ENCODE measurements at regions not wholly inside any gene's neighbourhood (a gene's known extent, or its start where the extent isn't known, plus 50 kb on each side); places are given as distances from the start of the nearest gene placed in this dataset.
"Not testable (repeated sequence)": the region's sequence is repeated elsewhere in the genome, so short reads cannot be mapped to it uniquely, and the experiment has no call there.

DNA sequence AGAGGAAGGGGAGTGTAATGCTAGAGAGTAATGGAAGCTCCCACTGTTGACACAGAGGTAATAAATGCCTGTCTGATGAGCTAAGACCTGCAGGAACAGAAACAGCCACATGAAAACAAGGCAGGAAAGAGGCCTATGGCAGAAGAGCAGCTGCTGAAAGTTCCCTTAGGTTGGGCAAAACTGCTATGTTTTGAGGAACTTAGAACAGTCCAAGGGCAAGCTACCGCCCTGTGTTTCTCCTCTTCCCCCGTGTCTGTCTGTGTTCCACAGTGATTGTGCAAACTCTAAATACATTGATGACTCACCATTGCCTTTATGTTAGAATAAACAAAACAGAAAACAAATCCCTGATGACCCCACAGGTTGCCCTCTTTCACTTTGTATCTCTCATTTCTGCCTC is 165.6 kb upstream of the POTEB2 start:
- ATAC-seq; H3K36me3 ChIP-seq (ENCODE audit: control insufficient read depth in 2 of 2, insufficient read depth in 2 of 2, low read length in 1 of 2); H3K4me2 ChIP-seq (ENCODE audit: control insufficient read depth, insufficient read depth); H3K79me2 ChIP-seq (ENCODE audit: control insufficient read depth, insufficient read depth, low read length); H3K27me3 ChIP-seq (replicated peaks in 1 of 2; ENCODE audit: control insufficient read depth in 2 of 2, insufficient read depth in 2 of 2, low read length in 1 of 2); DNase-seq (ENCODE audit: low read depth, low spot score); H4K20me1 ChIP-seq (ENCODE audit: control insufficient read depth, insufficient read depth); RAD21 ChIA-PET (ENCODE audit: unreplicated experiment); H3K9ac ChIP-seq (ENCODE audit: control insufficient read depth, insufficient read depth, low read length); H3K4me1 ChIP-seq (ENCODE audit: control insufficient read depth, insufficient read depth, low read length); POLR2A ChIA-PET; SMC1A ChIA-PET (ENCODE audit: uncharacterized antibody, unreplicated experiment); H3K27ac ChIP-seq (ENCODE audit: control insufficient read depth, insufficient read depth); H3K9me3 ChIP-seq (replicated peaks; ENCODE audit: control insufficient read depth, insufficient read depth, low read length); intact Hi-C loops (cut with micrococcal nuclease; ENCODE audit: unreplicated experiment); FAIRE-seq; BruUV-seq (replicated peaks); H2AFZ ChIP-seq (ENCODE audit: control insufficient read depth, low read depth, low read length); CTCF ChIA-PET; H3K4me3 ChIP-seq; in situ Hi-C loops (cut with MboI): not testable (repeated sequence)
- WGBS (ENCODE audit: insufficient coverage, insufficient replicate concordance, low lambda C conversion rate, missing lambda C conversion rate): no CpG with 5 or more reads among the region's 2 CpGs

DNA sequence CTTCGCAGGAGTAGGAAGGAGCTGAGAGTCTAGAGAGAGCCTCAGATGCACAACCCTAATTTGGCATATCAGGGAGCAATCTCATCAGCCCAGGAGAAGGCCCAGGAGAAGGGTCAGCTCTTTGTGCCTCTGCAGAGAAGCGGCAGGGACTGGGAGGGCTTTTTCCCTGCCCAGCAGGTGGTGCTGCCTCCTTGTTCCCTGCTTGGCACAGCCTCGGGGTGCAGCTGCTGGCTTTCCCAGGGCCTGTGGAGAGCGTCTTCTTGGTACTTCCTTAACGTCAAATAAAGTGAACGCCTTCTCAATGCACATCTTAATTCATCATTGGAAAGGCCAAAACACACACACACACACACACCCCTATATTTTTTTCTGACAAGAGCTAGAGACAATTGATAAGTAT is 162.9 kb upstream of the POTEB2 start:
- no CpG with 5 or more reads among the region's 6 CpGs for WGBS (ENCODE audit: insufficient coverage, insufficient replicate concordance, low lambda C conversion rate, missing lambda C conversion rate)

DNA sequence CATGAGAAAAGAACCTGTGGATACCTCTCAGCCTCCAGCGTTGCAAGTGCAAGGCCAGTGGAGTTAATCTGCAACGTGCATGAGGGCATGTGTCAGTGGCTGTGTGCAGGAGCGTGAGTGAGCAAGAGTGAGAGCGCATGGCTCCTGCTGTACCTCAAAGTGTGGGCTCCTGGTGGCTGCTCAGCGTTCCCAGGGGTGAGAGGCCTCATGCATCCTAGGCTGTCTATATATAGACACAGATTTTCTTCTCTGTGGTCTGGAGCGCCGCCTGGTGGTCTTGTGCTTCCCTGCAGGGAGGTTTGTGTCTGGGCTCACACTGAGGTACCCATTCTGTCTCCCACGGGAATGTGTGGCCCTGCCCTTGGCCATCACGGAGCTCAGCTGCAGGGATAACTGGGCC is 161.8 kb upstream of the POTEB2 start:
- H3K27ac ChIP-seq (ENCODE audit: control insufficient read depth, insufficient read depth); H2AFZ ChIP-seq (ENCODE audit: control insufficient read depth, low read depth, low read length); in situ Hi-C loops (cut with MboI); H3K4me3 ChIP-seq; H3K36me3 ChIP-seq (ENCODE audit: control insufficient read depth in 2 of 2, insufficient read depth in 2 of 2, low read length in 1 of 2); RAD21 ChIA-PET (ENCODE audit: unreplicated experiment); FAIRE-seq; CTCF ChIA-PET; POLR2A ChIA-PET; SMC1A ChIA-PET (ENCODE audit: uncharacterized antibody, unreplicated experiment); H3K79me2 ChIP-seq (ENCODE audit: control insufficient read depth, insufficient read depth, low read length); H3K9me3 ChIP-seq (replicated peaks; ENCODE audit: control insufficient read depth, insufficient read depth, low read length); BruUV-seq (replicated peaks); H4K20me1 ChIP-seq (ENCODE audit: control insufficient read depth, insufficient read depth); H3K4me2 ChIP-seq (ENCODE audit: control insufficient read depth, insufficient read depth); DNase-seq (ENCODE audit: low read depth, low spot score); H3K27me3 ChIP-seq (replicated peaks in 1 of 2; ENCODE audit: control insufficient read depth in 2 of 2, insufficient read depth in 2 of 2, low read length in 1 of 2); intact Hi-C loops (cut with micrococcal nuclease; ENCODE audit: unreplicated experiment); H3K4me1 ChIP-seq (ENCODE audit: control insufficient read depth, insufficient read depth, low read length); H3K9ac ChIP-seq (ENCODE audit: control insufficient read depth, insufficient read depth, low read length): not testable (repeated sequence)
- peak; percentile 68 for ATAC-seq
- WGBS (ENCODE audit: insufficient coverage, insufficient replicate concordance, low lambda C conversion rate, missing lambda C conversion rate): 8% methylated on average over 5 of the region's 9 CpGs

More for the DNA sequence above, 162.9 kb upstream of the POTEB2 start:
- CTCF ChIA-PET; H3K27ac ChIP-seq (ENCODE audit: control insufficient read depth, insufficient read depth); H3K4me2 ChIP-seq (ENCODE audit: control insufficient read depth, insufficient read depth); H3K79me2 ChIP-seq (ENCODE audit: control insufficient read depth, insufficient read depth, low read length); H3K4me3 ChIP-seq; H3K4me1 ChIP-seq (ENCODE audit: control insufficient read depth, insufficient read depth, low read length); SMC1A ChIA-PET (ENCODE audit: uncharacterized antibody, unreplicated experiment); H3K9me3 ChIP-seq (replicated peaks; ENCODE audit: control insufficient read depth, insufficient read depth, low read length); FAIRE-seq; BruUV-seq (replicated peaks); H3K9ac ChIP-seq (ENCODE audit: control insufficient read depth, insufficient read depth, low read length); RAD21 ChIA-PET (ENCODE audit: unreplicated experiment); POLR2A ChIA-PET; in situ Hi-C loops (cut with MboI); H3K27me3 ChIP-seq (replicated peaks in 1 of 2; ENCODE audit: control insufficient read depth in 2 of 2, insufficient read depth in 2 of 2, low read length in 1 of 2); H4K20me1 ChIP-seq (ENCODE audit: control insufficient read depth, insufficient read depth); intact Hi-C loops (cut with micrococcal nuclease; ENCODE audit: unreplicated experiment); DNase-seq (ENCODE audit: low read depth, low spot score); ATAC-seq; H2AFZ ChIP-seq (ENCODE audit: control insufficient read depth, low read depth, low read length); H3K36me3 ChIP-seq (ENCODE audit: control insufficient read depth in 2 of 2, insufficient read depth in 2 of 2, low read length in 1 of 2): not testable (repeated sequence)

DNA sequence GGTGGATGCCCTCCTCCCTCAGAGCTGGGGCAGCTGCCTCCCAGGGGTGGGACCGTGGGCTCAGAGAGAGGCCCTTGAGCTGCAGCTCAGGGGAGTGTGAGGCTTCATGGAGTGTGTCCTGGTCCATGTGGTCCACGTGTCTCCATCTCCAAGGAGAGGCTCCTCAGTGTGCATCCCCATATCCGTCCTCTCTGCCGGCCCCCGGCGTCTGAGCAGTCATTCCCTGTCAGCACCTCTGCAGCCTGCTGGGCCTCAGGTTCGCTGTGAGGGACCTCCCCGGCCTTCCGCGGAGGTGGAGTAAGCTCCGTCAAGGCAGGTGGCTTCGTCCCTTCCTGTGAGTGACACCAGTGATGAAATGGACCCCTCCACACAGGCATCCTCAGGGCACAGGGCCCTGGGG is 160.7 kb upstream of the POTEB2 start:
- no CpG with 5 or more reads among the region's 12 CpGs for WGBS (ENCODE audit: insufficient coverage, insufficient replicate concordance, low lambda C conversion rate, missing lambda C conversion rate)
- in situ Hi-C loops (cut with MboI): not testable (repeated sequence)

More for the DNA sequence above, 160.7 kb upstream of the POTEB2 start:
- H3K27me3 ChIP-seq (replicated peaks in 1 of 2; ENCODE audit: control insufficient read depth in 2 of 2, insufficient read depth in 2 of 2, low read length in 1 of 2); H3K4me3 ChIP-seq; H3K79me2 ChIP-seq (ENCODE audit: control insufficient read depth, insufficient read depth, low read length); BruUV-seq (replicated peaks); H4K20me1 ChIP-seq (ENCODE audit: control insufficient read depth, insufficient read depth); H3K9me3 ChIP-seq (replicated peaks; ENCODE audit: control insufficient read depth, insufficient read depth, low read length); RAD21 ChIA-PET (ENCODE audit: unreplicated experiment); POLR2A ChIA-PET; H3K27ac ChIP-seq (ENCODE audit: control insufficient read depth, insufficient read depth); DNase-seq (ENCODE audit: low read depth, low spot score); CTCF ChIA-PET; SMC1A ChIA-PET (ENCODE audit: uncharacterized antibody, unreplicated experiment); H3K4me1 ChIP-seq (ENCODE audit: control insufficient read depth, insufficient read depth, low read length); FAIRE-seq; H3K4me2 ChIP-seq (ENCODE audit: control insufficient read depth, insufficient read depth); H2AFZ ChIP-seq (ENCODE audit: control insufficient read depth, low read depth, low read length); ATAC-seq; H3K9ac ChIP-seq (ENCODE audit: control insufficient read depth, insufficient read depth, low read length); H3K36me3 ChIP-seq (ENCODE audit: control insufficient read depth in 2 of 2, insufficient read depth in 2 of 2, low read length in 1 of 2); intact Hi-C loops (cut with micrococcal nuclease; ENCODE audit: unreplicated experiment): not testable (repeated sequence)
